ENCODE measurements at regions not wholly inside any gene's neighbourhood (a gene's known extent, or its start where the extent isn't known, plus 50 kb on each side); places are given as distances from the start of the nearest gene placed in this dataset.
A peak's percentile ranks its signal among the peaks of the same experiment; 100 is the strongest.

DNA sequence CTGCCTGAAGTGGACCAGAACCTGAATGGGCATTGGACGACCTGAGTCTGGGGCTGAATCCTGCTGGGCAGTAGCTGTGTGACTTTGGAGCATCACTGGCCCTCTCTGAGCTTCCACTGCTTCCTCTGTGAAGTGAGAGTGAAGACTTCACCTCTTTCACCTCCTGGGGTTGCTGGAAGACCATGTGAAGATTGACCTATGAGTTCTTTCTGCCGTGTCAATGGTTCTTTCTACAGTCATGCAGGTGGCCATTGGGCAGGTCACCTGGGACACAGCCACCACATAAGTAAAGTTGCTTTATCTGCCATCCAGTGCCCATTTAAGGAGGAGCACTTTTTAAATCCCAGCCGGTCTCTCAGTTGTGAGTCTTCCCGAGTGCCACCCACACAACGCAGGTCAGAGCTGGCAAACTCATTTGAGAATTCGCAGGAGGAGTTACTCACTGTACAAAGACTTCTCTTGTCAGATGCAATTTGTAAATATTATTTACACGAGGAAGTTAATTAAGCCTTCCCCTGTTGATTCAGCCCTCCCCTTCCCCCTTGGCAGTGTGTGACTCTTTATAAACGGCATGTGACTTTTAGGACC is 74.8 kb upstream of the TCL1B start:
- DNase-seq (ENCODE audit: low read depth, low spot score) (no peak), ATAC-seq (0 out of 2 replicates have a peak, but pooled peaks have one; percentile 12)
- Histone ChIP-seq H3K36me3 (ENCODE audit: control insufficient read depth in 1 of 2, insufficient read depth in 2 of 2, low read length in 2 of 2) (no peaks in the 10 kb centered on the region), H3K4me1 (ENCODE audit: control insufficient read depth in 1 of 2, insufficient read depth in 2 of 2, low read length in 2 of 2) (no peaks in the 10 kb centered on the region), H2AFZ (ENCODE audit: low read depth, low read length, poor library complexity, severe bottlenecking) (no peak overlapping the region), H3K9ac (ENCODE audit: low read length) (no peak overlapping the region), H3K27ac (ENCODE audit: low read depth, low read length) (no peak overlapping the region), H3K9me3 (ENCODE audit: control insufficient read depth in 1 of 2, insufficient read depth in 1 of 2, low read depth in 1 of 2, low read length in 2 of 2) (no peaks in the 10 kb centered on the region), H3K4me3 (replicated peaks in 1 of 2; ENCODE audit: low read depth in 1 of 2, low read length in 2 of 2) (no peak overlapping the region), H3K79me2 (ENCODE audit: insufficient read depth, low read length) (no peaks in the 10 kb centered on the region), H4K20me1 (ENCODE audit: insufficient read depth) (no peaks in the 10 kb centered on the region), H3K27me3 (ENCODE audit: insufficient read depth, low read length) (peaks cover 83% of the 10 kb centered on the region), H3K9me2 (ENCODE audit: insufficient read depth) (no peaks in the 10 kb centered on the region), H3K4me2 (ENCODE audit: low read length) (no peak overlapping the region)
- ChIA-PET RAD21 (ENCODE audit: low non-redundant PET in 1 of 2, low total read pairs in 2 of 2, uncharacterized antibody in 2 of 2, unreplicated experiment in 2 of 2) (no interaction called here), CTCF (interaction anchor here (0.9 kb wide), 1 partner anchor 169 kb away, joined by 3 read pairs; no protein-coding TSS in a partner anchor), POLR2A (no interaction called here)
- no TSS peak for BruUV-seq (replicated peaks)
- intact Hi-C loops (cut with micrococcal nuclease), result no loop called here
- TF ChIP-seq TCF7L2 (IDR thresholded peaks at IDR 0.05; ENCODE audit: borderline replicate concordance, extremely low read depth, insufficient read depth, insufficient read length) (no peak), SRF (IDR thresholded peaks at IDR 0.05; ENCODE audit: low read depth) (no peak), EGR1 (IDR thresholded peaks at IDR 0.05; ENCODE audit: low read depth) (no peak), POLR2AphosphoS5 (IDR thresholded peaks at IDR 0.05; ENCODE audit: low read depth, low read length) (no peak), ZNF274 (IDR thresholded peaks at IDR 0.05; ENCODE audit: low read depth, low read length) (no peak), FOSL1 (IDR thresholded peaks at IDR 0.05; ENCODE audit: low read depth) (no peak)
- TF ChIP-seq, protein P1, sequence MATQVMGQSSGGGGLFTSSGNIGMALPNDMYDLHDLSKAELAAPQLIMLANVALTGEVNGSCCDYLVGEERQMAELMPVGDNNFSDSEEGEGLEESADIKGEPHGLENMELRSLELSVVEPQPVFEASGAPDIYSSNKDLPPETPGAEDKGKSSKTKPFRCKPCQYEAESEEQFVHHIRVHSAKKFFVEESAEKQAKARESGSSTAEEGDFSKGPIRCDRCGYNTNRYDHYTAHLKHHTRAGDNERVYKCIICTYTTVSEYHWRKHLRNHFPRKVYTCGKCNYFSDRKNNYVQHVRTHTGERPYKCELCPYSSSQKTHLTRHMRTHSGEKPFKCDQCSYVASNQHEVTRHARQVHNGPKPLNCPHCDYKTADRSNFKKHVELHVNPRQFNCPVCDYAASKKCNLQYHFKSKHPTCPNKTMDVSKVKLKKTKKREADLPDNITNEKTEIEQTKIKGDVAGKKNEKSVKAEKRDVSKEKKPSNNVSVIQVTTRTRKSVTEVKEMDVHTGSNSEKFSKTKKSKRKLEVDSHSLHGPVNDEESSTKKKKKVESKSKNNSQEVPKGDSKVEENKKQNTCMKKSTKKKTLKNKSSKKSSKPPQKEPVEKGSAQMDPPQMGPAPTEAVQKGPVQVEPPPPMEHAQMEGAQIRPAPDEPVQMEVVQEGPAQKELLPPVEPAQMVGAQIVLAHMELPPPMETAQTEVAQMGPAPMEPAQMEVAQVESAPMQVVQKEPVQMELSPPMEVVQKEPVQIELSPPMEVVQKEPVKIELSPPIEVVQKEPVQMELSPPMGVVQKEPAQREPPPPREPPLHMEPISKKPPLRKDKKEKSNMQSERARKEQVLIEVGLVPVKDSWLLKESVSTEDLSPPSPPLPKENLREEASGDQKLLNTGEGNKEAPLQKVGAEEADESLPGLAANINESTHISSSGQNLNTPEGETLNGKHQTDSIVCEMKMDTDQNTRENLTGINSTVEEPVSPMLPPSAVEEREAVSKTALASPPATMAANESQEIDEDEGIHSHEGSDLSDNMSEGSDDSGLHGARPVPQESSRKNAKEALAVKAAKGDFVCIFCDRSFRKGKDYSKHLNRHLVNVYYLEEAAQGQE (IDR thresholded peaks at IDR 0.05; ENCODE audit: low read depth), result no peak
